Activated T-cell treated with anti-CD3 and anti-CD28 coated beads for 4 hours (primary cell): ENCODE measurements at regions not wholly inside any gene's neighbourhood (a gene's known extent, or its start where the extent isn't known, plus 50 kb on each side); places are given as distances from the start of the nearest gene placed in this dataset.

Experiments
- DNase-seq: peaks from one replicate; pipeline ENCODE4 v3.0.0-alpha.2; 2020

DNA sequence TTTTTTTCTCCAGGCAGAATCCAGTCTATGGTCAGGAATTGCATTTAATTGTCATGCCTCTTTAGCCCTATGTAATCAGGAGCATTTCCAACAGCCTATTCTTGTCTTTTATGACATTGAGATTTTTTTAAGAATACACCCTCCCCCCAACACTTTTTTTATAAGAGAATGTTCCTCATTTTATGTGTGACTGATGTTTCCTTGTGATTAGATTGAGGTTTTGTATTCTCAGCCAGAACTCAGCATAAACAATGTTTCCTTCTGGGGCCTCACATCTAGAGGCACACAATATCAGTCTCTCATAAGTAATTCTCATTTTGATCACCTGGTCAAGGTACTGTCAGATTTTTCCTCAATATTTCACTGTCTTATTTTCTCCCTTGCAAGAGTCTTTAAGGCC, 193.4 kb upstream of the PDE1C start:
- DNase-seq = no peak

DNA sequence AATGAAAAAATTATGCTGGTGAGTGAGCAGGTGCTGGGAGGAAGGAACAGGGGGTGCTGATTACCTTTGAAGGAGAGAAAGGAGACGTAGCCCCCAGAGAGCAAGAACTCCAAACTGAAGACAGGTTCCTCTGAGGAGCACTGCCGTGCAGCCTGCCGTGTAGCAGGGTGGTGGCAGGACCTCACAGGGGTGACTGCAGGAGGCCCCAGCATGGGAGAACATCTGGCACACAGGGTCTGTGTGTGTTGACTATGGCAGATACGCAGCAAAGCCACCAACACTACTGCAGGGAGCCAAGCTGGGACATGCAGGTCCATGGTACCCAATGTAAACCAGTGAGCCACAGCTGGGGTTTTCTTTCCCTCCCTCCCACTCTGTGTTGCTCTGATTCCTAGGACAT, 192.1 kb upstream of the PDE1C start:
- DNase-seq = no peak

DNA sequence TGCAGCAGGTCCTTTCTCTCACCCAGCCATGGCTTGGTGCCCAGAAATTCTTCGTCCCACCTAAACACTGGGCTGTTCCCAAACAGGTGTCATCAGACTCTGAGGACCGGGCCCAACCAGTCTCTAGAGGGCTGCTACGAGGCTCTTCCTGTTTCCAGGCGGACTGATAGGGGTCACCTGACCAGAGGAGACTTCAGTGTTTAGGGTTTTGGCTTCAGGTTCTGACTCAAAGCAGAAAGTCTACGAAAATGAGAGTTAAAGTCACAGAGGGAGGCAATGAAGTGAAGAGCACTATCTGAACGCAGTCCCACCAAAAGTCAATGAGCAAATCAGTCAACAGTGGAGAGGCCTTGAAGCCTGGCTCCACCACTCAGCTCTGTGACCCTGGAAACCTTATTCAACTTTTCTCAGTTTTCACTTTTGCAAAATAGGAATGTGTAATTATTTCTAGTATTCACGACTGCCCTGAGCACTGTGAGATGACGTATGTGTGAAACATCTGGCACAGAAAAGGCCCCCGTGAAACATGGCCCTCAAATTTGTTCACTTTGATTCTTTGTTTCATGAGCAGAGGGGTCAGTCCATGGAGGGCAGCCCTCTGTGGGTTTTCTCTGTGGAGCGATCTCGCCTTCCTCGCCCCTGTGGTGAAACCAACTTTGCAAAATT, 189.9 kb upstream of the PDE1C start:
- no peak for DNase-seq

DNA sequence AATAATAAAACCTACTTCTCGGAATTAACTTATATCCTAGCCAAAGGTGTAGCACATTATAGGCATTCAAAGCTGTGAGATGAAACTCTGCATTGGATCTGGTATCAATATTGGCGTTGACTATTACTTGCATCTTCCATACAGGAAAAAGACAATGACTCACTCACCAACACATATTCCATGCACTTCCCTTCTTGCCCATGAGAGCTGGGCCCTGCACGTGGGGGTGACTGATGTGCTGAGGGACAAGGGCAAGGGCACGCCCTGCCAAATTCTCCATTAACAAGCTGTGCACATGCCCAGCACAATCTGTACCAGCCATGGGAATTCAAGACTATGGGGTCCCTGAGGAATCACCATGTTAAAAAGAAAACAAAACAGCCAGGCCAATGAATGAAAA, 188.1 kb upstream of the PDE1C start:
- DNase-seq = no peak

DNA sequence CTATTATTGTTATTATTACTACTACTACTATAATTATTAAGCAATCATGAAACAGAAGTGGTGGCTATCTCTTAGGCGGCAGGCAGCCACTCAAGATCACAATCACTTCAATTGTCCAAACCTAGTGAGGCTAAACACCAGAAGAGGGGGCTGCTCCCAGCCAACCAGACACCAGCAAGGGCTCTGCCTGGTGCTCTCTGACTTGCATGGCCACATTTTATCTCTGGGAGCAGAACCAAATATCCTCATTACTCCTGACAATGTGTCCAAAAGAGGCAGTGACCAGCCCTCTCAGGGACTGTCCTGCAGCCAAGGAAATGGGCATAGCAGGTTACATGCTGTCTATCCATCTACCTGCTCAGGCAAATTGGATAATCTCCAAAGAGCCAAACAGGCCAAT, 187.4 kb upstream of the PDE1C start:
- no peak for DNase-seq

DNA sequence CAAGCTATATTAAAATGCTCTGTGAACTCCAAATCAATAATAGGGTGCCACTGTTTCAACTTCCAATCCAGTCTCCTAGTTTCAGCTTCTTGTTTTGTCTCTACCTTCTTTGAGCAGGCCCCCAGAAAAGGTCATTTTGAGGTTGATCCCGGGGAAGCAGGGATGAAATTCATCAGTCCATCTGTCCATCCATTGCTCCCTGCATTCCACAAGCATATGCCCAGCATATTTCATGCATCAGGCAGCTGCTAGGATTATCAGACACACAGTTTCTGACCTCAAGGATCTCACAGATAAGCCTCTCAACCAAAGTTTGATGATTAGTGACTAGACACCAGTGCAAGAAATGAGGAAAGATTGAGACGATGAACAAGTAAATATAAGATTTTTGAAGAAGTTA, 186.6 kb upstream of the PDE1C start:
- DNase-seq = no peak

DNA sequence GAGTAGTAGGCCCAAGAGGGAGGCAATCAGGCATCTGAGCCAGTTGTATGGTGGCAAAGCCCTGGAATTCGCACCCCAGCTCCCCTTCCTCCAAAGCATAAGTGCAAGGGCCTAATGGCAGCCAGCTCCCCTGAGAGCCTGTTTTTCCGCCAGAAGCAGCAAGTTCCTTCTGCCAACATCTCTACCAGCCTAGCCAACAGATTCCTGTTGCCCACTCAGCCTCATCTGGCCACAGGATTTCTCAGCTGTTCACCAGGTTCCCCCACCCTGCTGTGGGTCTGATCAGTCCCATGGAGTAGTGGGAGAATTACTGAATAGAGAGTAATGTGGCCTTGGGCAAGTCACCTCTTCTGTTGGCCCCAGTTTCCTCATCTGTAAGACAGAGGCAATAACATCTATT, 186.2 kb upstream of the PDE1C start:
- no peak for DNase-seq

DNA sequence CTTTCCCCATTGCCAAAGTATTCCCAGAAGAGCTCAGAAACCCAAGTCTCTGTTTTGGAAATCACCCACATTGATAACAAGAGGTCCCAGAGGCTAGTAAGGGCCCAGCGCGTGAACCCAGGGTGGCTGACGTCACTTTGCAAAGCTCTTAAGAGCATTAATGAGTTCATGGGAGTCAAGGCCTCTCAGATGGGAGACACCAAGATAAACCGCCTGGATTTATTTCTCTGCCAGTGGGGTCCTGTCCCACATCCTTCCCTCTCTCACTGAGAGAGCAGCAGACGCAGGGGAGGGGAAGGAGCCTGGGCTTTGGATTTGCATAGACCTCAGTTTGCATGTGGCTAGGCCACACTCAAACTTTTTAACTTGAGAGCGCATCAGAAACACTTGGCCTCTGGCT, 184.8 kb upstream of the PDE1C start:
- DNase-seq = no peak

DNA sequence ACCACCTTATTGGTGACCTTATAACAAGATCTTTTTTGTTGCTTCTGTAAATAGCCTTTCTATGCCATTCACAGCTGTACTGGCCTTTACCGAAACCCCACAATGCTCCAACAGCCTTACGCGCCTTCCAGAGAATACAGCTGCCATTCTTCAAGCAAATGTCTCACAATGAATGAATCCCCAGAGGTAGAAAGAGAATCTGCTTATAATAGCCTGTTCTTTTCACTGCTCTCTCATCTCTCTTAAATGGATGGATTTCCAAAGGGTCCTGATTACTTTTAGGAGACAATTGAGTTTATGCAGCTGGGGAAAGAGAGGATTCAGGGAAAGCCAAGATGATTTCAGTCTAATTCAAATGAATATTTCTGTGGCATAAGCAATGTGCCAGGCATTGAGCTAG, 183.1 kb upstream of the PDE1C start:
- DNase-seq = no peak

DNA sequence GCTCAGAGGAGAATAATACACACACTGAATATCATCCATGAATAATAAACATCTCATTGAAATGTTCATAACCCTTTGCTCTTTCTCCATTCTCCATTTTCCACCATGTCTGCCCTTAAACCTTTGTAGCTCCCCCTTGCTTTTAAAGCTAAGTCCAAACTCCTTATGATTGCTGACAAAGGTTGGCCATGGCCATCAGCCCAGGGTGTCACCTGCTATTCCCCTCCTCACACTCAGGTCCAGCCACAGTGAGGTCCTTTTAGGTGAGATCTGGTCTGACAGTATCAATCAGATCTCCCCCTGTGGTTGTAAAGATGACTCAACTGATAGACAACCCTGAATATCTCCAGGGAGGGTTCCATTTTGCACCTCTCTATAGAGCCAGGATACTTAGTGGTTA, 181.5 kb upstream of the PDE1C start:
- no peak for DNase-seq

DNA sequence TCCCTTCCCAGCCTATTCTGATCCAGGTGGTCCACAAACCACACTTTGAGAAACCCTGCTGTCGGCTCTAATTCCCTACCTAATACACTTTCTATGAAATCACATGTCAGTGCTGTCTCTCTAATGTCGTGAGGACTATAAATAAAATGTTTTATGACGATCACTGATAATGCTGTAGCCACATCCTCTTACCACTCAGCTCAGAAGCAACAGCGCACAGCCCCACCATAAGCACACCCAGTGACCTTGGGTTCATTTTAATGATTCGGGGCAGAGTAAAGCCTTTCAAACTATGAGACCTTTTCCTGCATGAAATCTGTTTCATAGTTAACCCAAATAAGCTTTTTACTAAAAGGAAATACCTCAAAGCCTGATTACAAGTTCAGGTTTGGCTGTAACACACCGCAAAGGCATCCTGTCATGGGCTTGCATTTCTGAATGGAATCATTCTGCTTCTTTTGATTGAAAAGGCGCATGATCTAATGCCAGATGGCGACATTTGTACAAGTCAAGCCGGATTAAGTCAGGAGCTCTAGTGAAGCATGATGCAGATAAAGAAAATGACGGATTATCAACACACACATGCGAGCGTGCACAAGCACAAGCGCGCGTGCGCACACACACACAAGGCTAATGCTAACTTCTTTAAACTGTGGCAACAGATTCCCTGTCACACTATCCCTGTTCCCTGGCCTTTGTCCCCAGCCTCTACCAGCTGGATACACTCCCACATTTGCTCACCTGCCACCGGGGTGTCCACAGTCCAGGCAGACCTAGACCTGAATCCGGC, 180.5 kb upstream of the PDE1C start:
- no peak for DNase-seq

DNA sequence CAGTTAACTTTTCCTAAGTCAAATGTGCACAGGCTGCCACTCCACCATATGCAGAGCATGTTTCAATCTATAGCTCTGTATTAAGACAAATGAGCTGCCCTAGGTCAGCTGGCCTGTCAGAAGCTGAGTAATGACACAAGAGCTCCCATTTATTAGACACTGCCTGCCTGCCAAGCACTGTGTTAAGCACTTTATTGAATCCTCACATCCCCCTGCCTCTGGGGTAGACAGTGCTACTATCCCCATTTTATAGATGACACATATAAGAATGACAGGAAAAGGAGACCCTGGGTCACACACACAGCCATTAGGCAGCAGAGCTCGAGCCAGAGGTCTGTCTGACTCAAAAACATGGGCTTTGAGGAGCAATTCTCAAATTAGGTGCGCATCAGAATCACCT, 179.8 kb upstream of the PDE1C start:
- DNase-seq = no peak

DNA sequence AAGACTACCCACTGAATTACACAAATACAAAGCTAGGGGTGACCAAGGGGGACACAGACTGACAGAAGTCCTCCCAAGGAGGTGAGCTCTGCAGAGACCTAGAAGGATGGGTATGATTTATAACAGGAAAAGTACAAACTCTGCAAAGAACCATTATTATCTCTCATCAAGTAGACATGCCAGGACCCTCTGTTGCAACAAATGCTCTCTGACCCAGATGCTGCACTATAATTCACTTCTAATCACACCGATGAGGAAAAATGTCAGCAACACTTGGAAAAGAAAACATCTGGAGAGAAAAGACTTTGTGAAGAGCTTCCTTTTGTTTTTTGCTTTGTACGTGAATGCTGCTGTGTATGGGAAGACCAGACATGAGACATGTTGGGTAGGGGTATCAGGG, 178.3 kb upstream of the PDE1C start:
- DNase-seq = no peak

DNA sequence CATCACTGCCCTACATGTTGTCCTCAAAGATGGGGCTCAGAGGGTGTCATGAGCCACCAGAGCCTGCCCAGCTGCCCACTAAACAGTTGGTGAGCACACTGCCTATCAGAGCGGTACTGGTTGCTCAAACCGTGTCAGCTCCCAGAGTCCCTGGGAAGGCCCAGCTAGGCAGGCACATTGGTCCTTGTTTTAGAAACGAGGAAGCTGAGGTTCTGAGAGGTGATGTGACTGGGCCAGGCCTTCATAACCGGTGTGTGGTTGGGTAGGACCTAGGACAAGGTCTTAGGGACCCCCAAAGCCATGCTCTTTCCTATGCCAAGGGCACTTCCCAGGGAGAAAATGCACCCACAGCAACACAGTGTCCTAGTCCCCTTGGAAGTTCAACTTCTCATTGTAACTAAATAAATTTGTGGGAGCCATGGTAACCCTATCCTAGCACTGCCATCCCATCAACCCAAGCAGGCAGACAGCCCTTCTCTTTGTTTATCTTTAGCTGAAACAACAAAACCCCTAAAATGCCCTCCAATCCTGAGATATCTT, 174.7 kb upstream of the PDE1C start:
- no peak for DNase-seq

DNA sequence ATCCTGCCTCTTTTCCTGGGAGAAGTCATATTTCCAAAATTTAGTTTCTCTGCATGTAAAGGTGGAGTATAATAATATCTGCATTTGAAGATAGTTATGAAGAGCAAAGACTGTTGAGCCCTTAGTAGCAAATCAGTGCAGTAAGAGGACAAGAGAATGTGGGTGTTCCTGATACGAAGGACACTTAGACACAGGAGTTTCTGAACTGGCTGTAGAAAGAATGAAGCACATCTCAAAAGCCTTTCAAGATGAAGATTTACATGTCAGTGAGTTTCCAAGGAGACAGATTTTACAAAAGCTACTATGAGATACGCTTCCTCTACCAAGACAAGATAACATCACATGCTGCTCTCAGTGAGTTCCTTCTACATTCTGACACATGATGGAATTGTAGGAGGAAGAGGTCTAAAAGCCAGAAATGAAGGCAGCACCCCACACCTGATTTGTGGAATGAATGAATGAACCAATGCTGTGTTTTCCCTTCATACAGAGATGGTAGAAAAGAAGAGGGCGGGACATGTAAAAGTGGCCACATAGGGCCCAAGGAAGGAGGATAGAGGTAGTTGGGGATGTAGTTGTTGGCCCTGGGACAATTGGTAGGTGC, 173.6 kb upstream of the PDE1C start:
- DNase-seq = no peak

DNA sequence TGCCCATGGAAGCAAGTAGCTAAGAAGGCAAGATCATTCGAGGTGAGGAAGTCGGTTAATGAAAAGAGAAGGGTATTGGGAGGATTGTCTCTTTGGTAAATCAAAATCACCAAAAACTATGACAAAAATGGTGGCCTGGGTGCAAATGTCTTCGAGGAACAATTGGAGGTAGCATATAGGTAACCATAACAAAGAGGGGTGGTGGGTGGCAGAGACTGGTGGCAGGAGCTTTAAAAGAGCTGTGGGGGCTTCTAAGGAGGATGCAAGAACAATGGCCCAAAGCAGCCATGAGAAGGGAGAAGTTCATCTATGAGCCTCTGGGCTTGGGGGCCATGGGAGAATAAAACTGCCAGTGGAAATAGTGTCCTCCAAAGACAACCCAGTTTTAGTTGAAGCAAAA, 172.2 kb upstream of the PDE1C start:
- no peak for DNase-seq

DNA sequence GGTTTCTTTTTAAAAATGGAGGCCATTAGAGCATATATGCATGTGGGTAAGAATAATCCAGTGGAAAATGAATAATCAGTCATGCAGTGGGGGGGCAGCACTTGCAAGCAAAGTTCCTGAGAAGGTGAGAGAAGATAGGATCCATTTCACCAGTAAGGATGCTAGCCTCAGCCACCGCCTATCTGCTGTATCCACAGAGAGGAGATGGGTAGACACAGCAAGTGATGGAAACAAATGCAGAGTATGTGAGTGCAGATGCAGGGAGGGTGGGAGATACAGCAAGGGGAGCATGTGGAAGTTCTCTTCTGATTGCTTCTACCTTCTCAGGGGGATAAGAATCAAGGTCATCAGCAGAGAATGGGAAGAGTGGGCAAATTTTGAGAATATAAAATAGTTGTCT, 171.4 kb upstream of the PDE1C start:
- no peak for DNase-seq

DNA sequence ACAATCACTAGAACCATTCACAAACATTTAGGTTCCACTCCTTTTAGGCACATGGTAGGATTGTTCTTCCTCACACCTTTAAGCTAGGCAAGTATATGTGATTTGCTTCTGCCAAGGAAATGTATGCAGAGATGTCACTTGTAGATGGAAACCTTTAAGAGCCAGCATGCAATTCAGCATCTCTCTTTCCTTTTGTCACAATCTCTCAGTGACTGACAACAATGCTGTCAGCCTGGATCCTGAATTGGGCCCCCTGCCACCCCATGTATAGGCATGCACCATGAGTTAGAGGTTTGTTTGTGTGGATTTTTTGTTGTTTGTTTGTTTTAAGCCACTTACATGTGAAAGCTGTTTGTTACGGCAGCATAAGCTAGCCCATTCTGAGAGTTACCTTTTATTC, 169.6 kb upstream of the PDE1C start:
- DNase-seq = no peak

DNA sequence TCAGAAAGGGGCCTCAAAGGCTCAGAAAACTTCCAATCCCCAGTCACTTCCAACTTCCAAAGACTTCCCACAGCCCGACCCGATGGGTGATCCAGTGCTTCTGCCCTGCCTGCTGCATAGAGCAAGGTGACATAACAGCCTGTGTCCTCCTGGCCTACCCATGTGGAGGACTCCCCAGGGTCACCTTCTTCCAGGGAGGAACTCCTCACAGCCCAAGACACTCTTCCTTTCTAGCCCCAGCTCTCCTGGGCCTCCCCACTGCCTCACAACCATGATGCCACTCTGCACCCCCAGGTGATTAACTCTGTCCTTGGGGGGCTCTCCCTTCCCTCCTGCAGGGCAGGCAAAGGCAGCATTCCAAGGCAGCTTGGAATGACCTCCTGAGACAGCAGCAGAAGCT, 158.4 kb upstream of the PDE1C start:
- no peak for DNase-seq

DNA sequence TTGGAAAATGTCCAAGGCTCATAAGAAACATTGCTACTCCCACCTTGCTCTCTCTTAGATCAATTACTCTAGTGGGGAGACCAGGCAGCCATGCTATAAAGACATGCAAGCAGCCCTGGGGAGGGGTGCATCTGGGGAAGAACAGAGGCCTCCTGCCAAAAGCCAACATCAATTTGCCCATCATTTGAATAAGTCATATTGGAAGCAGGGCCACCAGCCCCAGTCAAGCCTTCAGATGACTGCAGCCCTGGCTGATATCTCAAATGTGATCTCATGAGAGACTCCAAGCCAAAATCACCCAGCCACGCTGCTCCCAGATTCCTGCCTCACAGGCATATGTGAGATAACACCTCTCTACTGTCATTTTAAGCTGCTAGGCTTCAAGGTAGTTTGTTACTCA, 157.5 kb upstream of the PDE1C start:
- DNase-seq = no peak

DNA sequence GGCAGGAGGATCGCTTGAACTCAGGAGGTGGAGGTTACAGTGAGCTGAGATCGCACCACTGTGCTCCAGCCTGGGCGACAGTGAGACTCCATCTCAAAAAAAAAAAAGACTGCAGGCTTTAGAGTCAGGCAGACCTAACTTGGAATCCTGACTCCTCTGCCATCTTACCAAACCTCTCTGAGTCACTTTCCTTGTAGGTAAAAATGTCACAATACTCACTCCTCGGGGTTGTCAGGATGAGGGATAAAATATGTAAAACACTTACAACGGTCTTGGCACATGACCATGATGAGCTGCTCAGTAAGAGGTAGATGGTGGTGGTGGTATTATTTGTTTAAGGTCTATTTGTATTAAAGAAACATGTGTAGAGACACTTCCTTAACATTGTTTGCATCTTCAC, 154.1 kb upstream of the PDE1C start:
- no peak for DNase-seq

DNA sequence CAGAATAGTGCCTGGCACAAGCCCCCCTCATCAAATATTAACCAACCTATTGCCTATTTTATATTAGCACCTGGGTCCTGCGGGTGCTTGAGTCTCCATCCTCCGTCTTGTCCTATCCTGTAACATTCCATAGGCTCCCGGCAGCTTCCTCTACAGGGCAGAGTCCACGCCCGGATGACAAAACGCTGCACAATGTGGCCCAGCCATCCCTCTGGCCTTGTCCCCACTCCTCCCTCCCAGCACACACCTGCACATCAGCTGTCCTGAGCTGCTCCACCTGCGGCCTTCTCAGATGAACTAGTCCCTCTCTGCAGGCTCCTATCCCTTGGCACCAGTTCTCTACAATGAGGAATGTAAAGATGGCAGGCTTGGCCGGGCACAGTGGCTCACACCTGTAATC, 153.5 kb upstream of the PDE1C start:
- no peak for DNase-seq

DNA sequence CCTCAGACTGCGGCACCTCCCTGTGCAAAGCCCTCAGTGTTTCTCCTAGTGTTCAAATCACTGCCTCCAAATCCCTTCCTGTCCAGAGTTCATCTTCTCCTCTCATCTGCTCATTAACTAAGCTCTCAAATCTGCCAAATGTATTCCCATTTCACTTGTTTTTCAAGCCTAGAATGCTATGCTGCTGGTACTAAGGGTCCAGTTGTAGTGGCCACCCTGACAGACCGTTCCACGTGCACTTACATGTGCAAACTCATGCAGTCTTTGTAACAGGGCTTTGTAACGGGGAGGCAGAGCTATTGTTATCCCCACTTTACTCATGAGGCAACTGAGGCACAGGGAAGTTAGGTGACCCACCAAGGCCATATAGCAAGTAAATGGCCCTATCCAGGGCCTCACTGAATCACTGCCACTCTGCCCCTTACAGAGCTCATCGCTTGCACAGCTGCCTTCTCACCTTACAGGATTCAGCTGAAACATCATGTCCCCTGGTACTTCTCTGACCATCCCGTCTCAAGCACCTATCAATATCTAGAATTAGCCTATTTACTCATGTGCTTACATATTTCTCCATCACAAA, 153.0 kb upstream of the PDE1C start:
- no peak for DNase-seq
